Upper lobe of right lung (tissue), 1 donor: ENCODE measurements at regions not wholly inside any gene's neighbourhood (a gene's known extent, or its start where the extent isn't known, plus 50 kb on each side); places are given as distances from the start of the nearest gene placed in this dataset.
"Not testable (repeated sequence)": the region's sequence is repeated elsewhere in the genome, so short reads cannot be mapped to it uniquely, and the experiment has no call there.

Experiments
- ATAC-seq: fragments of 200-7000 bp; cut with Tn5 transposase; one replicate; pipeline ENCODE4 v1.9.1; 2020; ENCODE audit warnings: mild to moderate bottlenecking, moderate library complexity
- DNase-seq: peaks from one replicate; pipeline ENCODE4 v3.0.0-alpha.2; 2020
- H3K27ac ChIP-seq: fragments of 200-600 bp; one replicate; pipeline ENCODE4 v1.8.0; 2022
- H3K27me3 ChIP-seq: fragments of 200-600 bp; one replicate; pipeline ENCODE4 v1.8.0; 2022; ENCODE audit warnings: mild to moderate bottlenecking
- H3K36me3 ChIP-seq: fragments of 200-600 bp; one replicate; pipeline ENCODE4 v1.8.0; 2022
- H3K4me1 ChIP-seq: fragments of 200-600 bp; one replicate; pipeline ENCODE4 v1.8.0; 2022
- H3K4me3 ChIP-seq: fragments of 200-600 bp; one replicate; pipeline ENCODE4 v1.8.0; 2022; ENCODE audit warnings: mild to moderate bottlenecking
- H3K9me3 ChIP-seq: fragments of 200-600 bp; one replicate; pipeline ENCODE4 v1.8.0; 2022
- CTCF ChIP-seq: fragments of 200-600 bp; IDR thresholded peaks from one replicate; pipeline ENCODE4 v1.8.0; 2022; ENCODE audit warnings: antibody characterized with exemption
- intact Hi-C: fragments of 100-400 bp; cut with DNase I; formaldehyde crosslinking; loops from one replicate; pipeline ENCODE4 v1.11.0; 2022
- donor health status: DM: no; HTN: yes; CAD: no; lungs with severe emphysema.

GRCh38 chr2:226172309-226172708 is 627.3 kb downstream of the IRS1 start:
- no peak for ATAC-seq
- no peaks in the 10 kb centered on the region for H3K27me3 ChIP-seq

GRCh38 chr2:226169751-226170581 is 629.7 kb downstream of the IRS1 start:
- TF ChIP-seq CTCF: no peak
- Histone ChIP-seq H3K4me1 (no peaks in the 10 kb centered on the region), H3K27me3 (no peaks in the 10 kb centered on the region), H3K9me3 (no peaks in the 10 kb centered on the region), H3K4me3 (no peak overlapping the region), H3K27ac (no peak overlapping the region), H3K36me3 (no peaks in the 10 kb centered on the region)
- intact Hi-C loops: no loop called here
- DNase-seq: no peak
- ATAC-seq: no peak

More at GRCh38 chr2:226172309-226172708, 627.3 kb downstream of the IRS1 start:
- Histone ChIP-seq H3K36me3 (no peaks in the 10 kb centered on the region), H3K9me3 (no peaks in the 10 kb centered on the region), H3K4me3 (no peak overlapping the region), H3K27ac (no peak overlapping the region), H3K4me1 (no peaks in the 10 kb centered on the region)
- intact Hi-C loops: no loop called here
- no peak for DNase-seq
- no peak for TF ChIP-seq CTCF

- no peak for DNase-seq
- no peaks in the 10 kb centered on the region for H3K9me3 ChIP-seq
- intact Hi-C loops: no loop called here
- H3K4me1 ChIP-seq: no peaks in the 10 kb centered on the region
- ATAC-seq: no peak
- no peak overlapping the region for H3K27ac ChIP-seq
- no peaks in the 10 kb centered on the region for H3K27me3 ChIP-seq
- H3K36me3 ChIP-seq: no peaks in the 10 kb centered on the region
- TF ChIP-seq CTCF: no peak
- H3K4me3 ChIP-seq: no peak overlapping the region
Observed at GRCh38 chr2:226168496-226169160, 631.0 kb downstream of the IRS1 start.

- Histone ChIP-seq H3K27ac (no peak overlapping the region), H3K9me3 (no peaks in the 10 kb centered on the region), H3K36me3 (no peaks in the 10 kb centered on the region), H3K4me1 (no peaks in the 10 kb centered on the region), H3K27me3 (no peaks in the 10 kb centered on the region), H3K4me3 (no peak overlapping the region)
- no peak for DNase-seq
- intact Hi-C loops: no loop called here
- TF ChIP-seq CTCF: no peak
- ATAC-seq: no peak
Observed at GRCh38 chr2:226164512-226164911, 635.1 kb downstream of the IRS1 start.

GRCh38 chr2:226160617-226161016 is 639.0 kb downstream of the IRS1 start:
- H3K4me1 ChIP-seq, intact Hi-C loops, ATAC-seq: not testable (repeated sequence)

GRCh38 chr2:226159875-226160479 is 639.6 kb downstream of the IRS1 start:
- intact Hi-C loops: no loop called here
- Histone ChIP-seq H3K36me3 (no peaks in the 10 kb centered on the region), H3K4me1 (no peaks in the 10 kb centered on the region), H3K4me3 (no peak overlapping the region), H3K27ac (no peak overlapping the region), H3K9me3 (no peaks in the 10 kb centered on the region), H3K27me3 (no peaks in the 10 kb centered on the region)
- ATAC-seq (no peak), DNase-seq (no peak)
- no peak for TF ChIP-seq CTCF

More at GRCh38 chr2:226160617-226161016, 639.0 kb downstream of the IRS1 start:
- not testable (repeated sequence) for H3K36me3 ChIP-seq, DNase-seq, H3K27ac ChIP-seq, H3K9me3 ChIP-seq, H3K27me3 ChIP-seq, H3K4me3 ChIP-seq
